GM18868 (cell line): ENCODE measurements at regions not wholly inside any gene's neighbourhood (a gene's known extent, or its start where the extent isn't known, plus 50 kb on each side); places are given as distances from the start of the nearest gene placed in this dataset.

ENCODE experiments used
- ATAC-seq: cut with Tn5 transposase; IDR thresholded peaks from one replicate; pipeline ENCODE4 v1.9.1; 2021; ENCODE audit warnings: mild to moderate bottlenecking, moderate library complexity; ENCODE audit not compliant: unreplicated experiment

GRCh38 chr22:48238966-48239365, 1476.5 kb downstream of the TBC1D22A start:
- ATAC-seq: no peak

GRCh38 chr22:48238284-48238915, 1476.0 kb downstream of the TBC1D22A start:
- ATAC-seq: no peak

GRCh38 chr22:48237466-48238283, 1475.2 kb downstream of the TBC1D22A start:
- no peak for ATAC-seq

GRCh38 chr22:48236261-48236660, 1473.8 kb downstream of the TBC1D22A start:
- ATAC-seq: no peak

- ATAC-seq: no peak
Observed at GRCh38 chr22:48235744-48236143, 1473.3 kb downstream of the TBC1D22A start.

GRCh38 chr22:48234011-48234410, 1471.6 kb downstream of the TBC1D22A start:
- no peak for ATAC-seq

- ATAC-seq: no peak
Observed at GRCh38 chr22:48233586-48233985, 1471.1 kb downstream of the TBC1D22A start.

GRCh38 chr22:48228468-48228867, 1466.0 kb downstream of the TBC1D22A start:
- no peak for ATAC-seq

- ATAC-seq: no peak
Observed at GRCh38 chr22:48227341-48228018, 1465.0 kb downstream of the TBC1D22A start.

- ATAC-seq: no peak
Observed at GRCh38 chr22:48226026-48227013, 1463.9 kb downstream of the TBC1D22A start.

GRCh38 chr22:48224332-48224731, 1461.9 kb downstream of the TBC1D22A start:
- ATAC-seq: no peak

GRCh38 chr22:48223488-48224190, 1461.2 kb downstream of the TBC1D22A start:
- ATAC-seq: no peak

- no peak for ATAC-seq
Observed at GRCh38 chr22:48222742-48223487, 1460.5 kb downstream of the TBC1D22A start.

- no peak for ATAC-seq
Observed at GRCh38 chr22:48218889-48219420, 1456.5 kb downstream of the TBC1D22A start.

- no peak for ATAC-seq
Observed at GRCh38 chr22:48217596-48217995, 1455.1 kb downstream of the TBC1D22A start.

- ATAC-seq: no peak
Observed at GRCh38 chr22:48212727-48213126, 1450.3 kb downstream of the TBC1D22A start.

- no peak for ATAC-seq
Observed at GRCh38 chr22:48210812-48211211, 1448.4 kb downstream of the TBC1D22A start.

- no peak for ATAC-seq
Observed at GRCh38 chr22:48210198-48210580, 1447.7 kb downstream of the TBC1D22A start.
